ENCODE measurements at regions not wholly inside any gene's neighbourhood (a gene's known extent, or its start where the extent isn't known, plus 50 kb on each side); places are given as distances from the start of the nearest gene placed in this dataset.

DNA sequence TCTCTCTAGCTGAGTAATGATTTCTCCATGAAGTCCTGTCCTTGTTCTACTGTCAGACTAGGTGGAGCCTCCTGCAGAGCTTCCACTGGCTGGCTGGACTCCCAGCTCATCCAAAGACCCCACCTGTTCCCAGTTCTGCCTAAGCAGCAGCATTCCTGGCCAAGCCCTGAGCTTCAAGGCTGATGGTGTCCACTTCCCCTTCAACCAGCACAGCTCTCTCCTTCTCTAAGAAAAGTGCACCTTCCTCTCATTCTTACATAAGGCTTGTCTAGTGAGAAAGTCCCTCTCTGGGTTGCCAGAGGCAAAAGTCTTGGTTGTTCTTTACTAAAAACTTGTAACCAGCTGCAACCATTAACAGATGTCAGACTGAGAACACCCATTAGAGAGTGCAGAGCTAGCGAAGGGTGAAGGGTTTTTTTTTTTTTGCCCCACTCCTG, 58.9 kb downstream of the CXCR4 start:
- TF ChIP-seq, protein P1, sequence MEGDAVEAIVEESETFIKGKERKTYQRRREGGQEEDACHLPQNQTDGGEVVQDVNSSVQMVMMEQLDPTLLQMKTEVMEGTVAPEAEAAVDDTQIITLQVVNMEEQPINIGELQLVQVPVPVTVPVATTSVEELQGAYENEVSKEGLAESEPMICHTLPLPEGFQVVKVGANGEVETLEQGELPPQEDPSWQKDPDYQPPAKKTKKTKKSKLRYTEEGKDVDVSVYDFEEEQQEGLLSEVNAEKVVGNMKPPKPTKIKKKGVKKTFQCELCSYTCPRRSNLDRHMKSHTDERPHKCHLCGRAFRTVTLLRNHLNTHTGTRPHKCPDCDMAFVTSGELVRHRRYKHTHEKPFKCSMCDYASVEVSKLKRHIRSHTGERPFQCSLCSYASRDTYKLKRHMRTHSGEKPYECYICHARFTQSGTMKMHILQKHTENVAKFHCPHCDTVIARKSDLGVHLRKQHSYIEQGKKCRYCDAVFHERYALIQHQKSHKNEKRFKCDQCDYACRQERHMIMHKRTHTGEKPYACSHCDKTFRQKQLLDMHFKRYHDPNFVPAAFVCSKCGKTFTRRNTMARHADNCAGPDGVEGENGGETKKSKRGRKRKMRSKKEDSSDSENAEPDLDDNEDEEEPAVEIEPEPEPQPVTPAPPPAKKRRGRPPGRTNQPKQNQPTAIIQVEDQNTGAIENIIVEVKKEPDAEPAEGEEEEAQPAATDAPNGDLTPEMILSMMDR (conservative IDR thresholded peaks at IDR 0.05; ENCODE audit: low read length) = no peak
- TF ChIP-seq EZH2phosphoT487 (IDR thresholded peaks at IDR 0.05; ENCODE audit: borderline replicate concordance) = no peak
